ENCODE measurements at regions not wholly inside any gene's neighbourhood (a gene's known extent, or its start where the extent isn't known, plus 50 kb on each side); places are given as distances from the start of the nearest gene placed in this dataset.
"Not testable (repeated sequence)": the region's sequence is repeated elsewhere in the genome, so short reads cannot be mapped to it uniquely, and the experiment has no call there.

DNA sequence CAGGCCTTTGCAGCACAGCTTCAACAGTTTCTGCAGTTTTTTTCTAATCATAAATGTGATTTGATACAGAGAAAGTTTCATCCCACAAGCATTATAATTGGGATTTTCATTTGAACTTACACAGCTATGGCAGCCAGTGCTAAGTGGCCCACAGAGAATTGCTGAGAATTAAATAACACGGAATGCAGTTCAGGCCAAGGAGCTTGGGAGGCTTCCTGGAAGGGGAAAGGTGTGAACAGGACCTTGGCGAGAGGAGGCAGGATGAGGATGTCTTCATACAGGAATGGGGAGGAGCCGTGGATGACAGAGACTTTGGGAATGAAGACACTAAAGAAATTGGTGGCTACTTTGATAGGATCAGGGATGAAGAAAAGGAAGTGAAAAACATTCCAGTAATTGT lies 95.3 kb downstream of the ZNF22 start:
- no peak overlapping the region for H2BK120ac ChIP-seq (ENCODE audit: insufficient read depth, low read length, poor library complexity)
- H4K91ac ChIP-seq (ENCODE audit: low read depth, low read length) = no peak overlapping the region
- WGBS (ENCODE audit: extremely low coverage, insufficient coverage, insufficient read length) = no CpG with 5 or more reads among the region's 3 CpGs

DNA sequence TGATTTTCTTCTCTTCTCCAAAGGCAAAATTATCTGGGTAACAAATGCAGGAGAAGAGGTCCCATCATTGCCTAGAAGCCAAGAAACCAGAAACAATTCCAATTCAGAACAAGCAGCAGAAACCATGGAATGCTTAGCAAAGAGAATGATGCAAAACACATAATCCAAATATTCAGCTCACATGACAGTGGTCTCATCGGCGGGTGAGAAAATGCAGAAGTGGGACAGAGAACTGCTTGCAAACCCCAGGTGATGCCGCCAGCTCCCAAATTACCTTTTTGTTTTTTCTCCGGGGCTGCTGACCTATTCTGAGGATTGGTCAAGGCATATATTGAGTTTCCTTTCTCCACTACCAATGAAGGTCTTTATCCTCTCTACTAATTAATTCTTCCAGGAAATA lies 99.7 kb downstream of the ZNF22 start:
- H3K4ac ChIP-seq (ENCODE audit: low read depth, low read length) = no peak overlapping the region
- no peak overlapping the region for H3K4me3 ChIP-seq (ENCODE audit: low read depth, low read length)
- no peaks in the 10 kb centered on the region for H3K79me2 ChIP-seq (ENCODE audit: control insufficient read depth, insufficient read depth, low read length, poor library complexity)
- no peak overlapping the region for H2BK120ac ChIP-seq (ENCODE audit: insufficient read depth, low read length, poor library complexity)
- no peak for DNase-seq
- no peak overlapping the region for H3K14ac ChIP-seq (ENCODE audit: low read length)
- H3K4me1 ChIP-seq (ENCODE audit: control insufficient read depth in 1 of 2, insufficient read depth in 2 of 2, low read length in 2 of 2) = no peaks in the 10 kb centered on the region
- H3K9ac ChIP-seq (ENCODE audit: low read length) = no peak overlapping the region
- H3K9me3 ChIP-seq (ENCODE audit: insufficient read depth, low read depth, low read length) = no peaks in the 10 kb centered on the region
- no peak overlapping the region for H3K4me2 ChIP-seq (ENCODE audit: low read length)
- no CpG with 5 or more reads among the region's 4 CpGs for WGBS (ENCODE audit: extremely low coverage, insufficient coverage, insufficient read length)
- H2AFZ ChIP-seq (ENCODE audit: insufficient read depth, low read length, poor library complexity) = no peak overlapping the region
- no peaks in the 10 kb centered on the region for H3K27me3 ChIP-seq (ENCODE audit: insufficient read depth, low read length)
- no peak overlapping the region for H3K18ac ChIP-seq (ENCODE audit: low read length)
- H4K91ac ChIP-seq (ENCODE audit: low read depth, low read length) = no peak overlapping the region
- no peak overlapping the region for H2BK5ac ChIP-seq (ENCODE audit: low read depth, low read length, poor library complexity)
- no peak overlapping the region for H4K8ac ChIP-seq (ENCODE audit: low read depth, low read length)
- no peak overlapping the region for H4K12ac ChIP-seq (ENCODE audit: low read depth, low read length)
- H3K27ac ChIP-seq (ENCODE audit: low read depth, low read length) = no peak overlapping the region
- H2AK5ac ChIP-seq (ENCODE audit: low read length) = no peak overlapping the region
- H2BK12ac ChIP-seq (ENCODE audit: low read length) = no peak overlapping the region
- no peaks in the 10 kb centered on the region for H3K36me3 ChIP-seq (ENCODE audit: control insufficient read depth in 1 of 2, insufficient read depth in 2 of 2, low read length in 2 of 2)
- no peak overlapping the region for H3K23ac ChIP-seq (ENCODE audit: low read length)
- no peaks in the 10 kb centered on the region for H3K79me1 ChIP-seq (ENCODE audit: low read length)

More for the DNA sequence above, 95.3 kb downstream of the ZNF22 start:
- Histone ChIP-seq H3K79me1 (ENCODE audit: low read length) (no peaks in the 10 kb centered on the region), H2BK5ac (ENCODE audit: low read depth, low read length, poor library complexity) (no peak overlapping the region), H4K12ac (ENCODE audit: low read depth, low read length) (no peak overlapping the region), H4K8ac (ENCODE audit: low read depth, low read length) (no peak overlapping the region), H3K27me3 (ENCODE audit: insufficient read depth, low read length) (no peaks in the 10 kb centered on the region), H2BK12ac (ENCODE audit: low read length) (no peak overlapping the region), H3K9me3 (ENCODE audit: insufficient read depth, low read depth, low read length) (no peaks in the 10 kb centered on the region), H3K9ac (ENCODE audit: low read length) (no peak overlapping the region), H3K27ac (ENCODE audit: low read depth, low read length) (no peak overlapping the region), H3K23ac (ENCODE audit: low read length) (no peak overlapping the region), H3K4me2 (ENCODE audit: low read length) (no peak overlapping the region), H2AFZ (ENCODE audit: insufficient read depth, low read length, poor library complexity) (no peak overlapping the region), H3K4ac (ENCODE audit: low read depth, low read length) (no peak overlapping the region), H3K4me3 (ENCODE audit: low read depth, low read length) (no peak overlapping the region), H2AK5ac (ENCODE audit: low read length) (no peak overlapping the region), H3K18ac (ENCODE audit: low read length) (no peak overlapping the region), H3K79me2 (ENCODE audit: control insufficient read depth, insufficient read depth, low read length, poor library complexity) (no peaks in the 10 kb centered on the region), H3K36me3 (ENCODE audit: control insufficient read depth in 1 of 2, insufficient read depth in 2 of 2, low read length in 2 of 2) (no peaks in the 10 kb centered on the region), H3K14ac (ENCODE audit: low read length) (no peak overlapping the region), H3K4me1 (ENCODE audit: control insufficient read depth in 1 of 2, insufficient read depth in 2 of 2, low read length in 2 of 2) (no peaks in the 10 kb centered on the region)
- no peak for DNase-seq

DNA sequence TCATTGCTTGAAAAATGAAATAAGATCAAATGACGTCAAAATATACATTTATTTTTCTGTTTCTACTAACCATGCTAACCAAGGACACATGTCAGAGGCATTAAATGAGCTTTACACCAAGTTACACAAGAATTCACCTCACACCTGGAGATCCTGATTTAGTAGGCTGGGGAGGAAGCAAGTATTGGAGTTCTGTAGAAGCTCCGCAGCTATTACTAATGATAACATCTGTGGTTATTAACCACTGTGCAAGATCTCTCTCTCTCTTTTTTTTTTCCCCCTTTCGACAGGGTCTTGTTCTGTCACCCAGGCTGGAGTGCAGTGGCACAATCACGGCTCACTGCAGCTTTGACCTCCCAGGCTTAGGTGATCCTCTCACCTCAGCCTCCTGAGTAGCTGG lies 104.0 kb downstream of the ZNF22 start:
- H3K14ac ChIP-seq (ENCODE audit: low read length) = no peak overlapping the region
- H4K12ac ChIP-seq (ENCODE audit: low read depth, low read length) = no peak overlapping the region
- H4K8ac ChIP-seq (ENCODE audit: low read depth, low read length) = no peak overlapping the region
- no peak overlapping the region for H4K91ac ChIP-seq (ENCODE audit: low read depth, low read length)
- H3K79me2 ChIP-seq (ENCODE audit: control insufficient read depth, insufficient read depth, low read length, poor library complexity) = no peaks in the 10 kb centered on the region
- H2AK5ac ChIP-seq (ENCODE audit: low read length) = no peak overlapping the region
- H3K4ac ChIP-seq (ENCODE audit: low read depth, low read length) = no peak overlapping the region
- no peaks in the 10 kb centered on the region for H3K36me3 ChIP-seq (ENCODE audit: control insufficient read depth in 1 of 2, insufficient read depth in 2 of 2, low read length in 2 of 2)
- H2BK5ac ChIP-seq (ENCODE audit: low read depth, low read length, poor library complexity) = no peak overlapping the region
- no peak overlapping the region for H3K23ac ChIP-seq (ENCODE audit: low read length)
- H3K4me1 ChIP-seq (ENCODE audit: control insufficient read depth in 1 of 2, insufficient read depth in 2 of 2, low read length in 2 of 2) = no peaks in the 10 kb centered on the region
- H3K9me3 ChIP-seq (ENCODE audit: insufficient read depth, low read depth, low read length) = no peaks in the 10 kb centered on the region
- H2AFZ ChIP-seq (ENCODE audit: insufficient read depth, low read length, poor library complexity) = no peak overlapping the region
- no peak for DNase-seq
- no peak overlapping the region for H2BK12ac ChIP-seq (ENCODE audit: low read length)
- no peak overlapping the region for H3K9ac ChIP-seq (ENCODE audit: low read length)
- H3K27ac ChIP-seq (ENCODE audit: low read depth, low read length) = no peak overlapping the region
- H3K4me3 ChIP-seq (ENCODE audit: low read depth, low read length) = no peak overlapping the region
- H3K18ac ChIP-seq (ENCODE audit: low read length) = no peak overlapping the region
- H2BK120ac ChIP-seq (ENCODE audit: insufficient read depth, low read length, poor library complexity) = no peak overlapping the region
- WGBS (ENCODE audit: extremely low coverage, insufficient coverage, insufficient read length) = no CpG with 5 or more reads among the region's 4 CpGs
- no peak overlapping the region for H3K4me2 ChIP-seq (ENCODE audit: low read length)
- no peaks in the 10 kb centered on the region for H3K27me3 ChIP-seq (ENCODE audit: insufficient read depth, low read length)
- no peaks in the 10 kb centered on the region for H3K79me1 ChIP-seq (ENCODE audit: low read length)

DNA sequence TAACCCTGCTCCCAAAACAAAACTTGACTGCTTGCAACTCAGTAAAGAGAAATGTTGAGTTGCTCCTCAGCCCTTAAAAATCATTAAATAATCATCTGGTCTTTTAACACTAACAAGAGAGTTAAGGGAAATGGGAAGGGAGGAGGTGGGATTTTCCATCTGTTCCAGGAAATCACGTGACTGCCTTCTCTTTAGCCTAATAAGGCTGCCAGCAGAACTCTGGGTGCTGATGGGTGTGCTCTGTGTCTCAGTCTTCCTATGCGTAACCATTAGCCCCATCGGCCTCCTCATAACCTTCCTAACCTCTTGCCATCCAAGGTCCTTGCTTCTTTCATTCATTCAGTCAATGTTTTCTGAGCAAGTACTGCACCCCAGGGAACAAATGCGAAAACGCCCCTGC lies 104.6 kb downstream of the ZNF22 start:
- not testable (repeated sequence) for H2BK5ac ChIP-seq (ENCODE audit: low read depth, low read length, poor library complexity); H3K4me1 ChIP-seq (ENCODE audit: control insufficient read depth in 1 of 2, insufficient read depth in 2 of 2, low read length in 2 of 2); H4K91ac ChIP-seq (ENCODE audit: low read depth, low read length); H3K27ac ChIP-seq (ENCODE audit: low read depth, low read length); H3K4ac ChIP-seq (ENCODE audit: low read depth, low read length); H3K9me3 ChIP-seq (ENCODE audit: insufficient read depth, low read depth, low read length); H3K4me2 ChIP-seq (ENCODE audit: low read length); H3K23ac ChIP-seq (ENCODE audit: low read length); H3K79me2 ChIP-seq (ENCODE audit: control insufficient read depth, insufficient read depth, low read length, poor library complexity); H3K14ac ChIP-seq (ENCODE audit: low read length); H3K36me3 ChIP-seq (ENCODE audit: control insufficient read depth in 1 of 2, insufficient read depth in 2 of 2, low read length in 2 of 2); H2BK120ac ChIP-seq (ENCODE audit: insufficient read depth, low read length, poor library complexity); H3K9ac ChIP-seq (ENCODE audit: low read length); DNase-seq; H2AK5ac ChIP-seq (ENCODE audit: low read length); H3K18ac ChIP-seq (ENCODE audit: low read length); H2BK12ac ChIP-seq (ENCODE audit: low read length); H4K12ac ChIP-seq (ENCODE audit: low read depth, low read length); H3K4me3 ChIP-seq (ENCODE audit: low read depth, low read length); H3K27me3 ChIP-seq (ENCODE audit: insufficient read depth, low read length); H2AFZ ChIP-seq (ENCODE audit: insufficient read depth, low read length, poor library complexity); H4K8ac ChIP-seq (ENCODE audit: low read depth, low read length); H3K79me1 ChIP-seq (ENCODE audit: low read length)
- WGBS (ENCODE audit: extremely low coverage, insufficient coverage, insufficient read length) = no CpG with 5 or more reads among the region's 5 CpGs
